H1 (cell line): ENCODE measurements at regions not wholly inside any gene's neighbourhood (a gene's known extent, or its start where the extent isn't known, plus 50 kb on each side); places are given as distances from the start of the nearest gene placed in this dataset.

Source experiments
- CTCF ChIA-PET: fragments of 300-600 bp; sonication (Branson Sonifier 250); formaldehyde crosslinking; loops from one replicate; lab custom pipeline; 2021; ENCODE audit not compliant: partially characterized antibody; lab: Charles Lee
- POLR2A ChIA-PET: fragments of 300-600 bp; sonication (Branson Sonifier 250); formaldehyde crosslinking; loops from one replicate; lab custom pipeline; 2021; ENCODE audit warnings: inconsistent platforms; ENCODE audit not compliant: partially characterized antibody; lab: Charles Lee
- DNase-seq, 2 experiments: peaks; one replicate each; pipeline versions ENCODE4 v3.0.0 to v3.0.0-alpha.2; 2010 to 2022; ENCODE audit warnings: low spot score in 2 of 2, low read depth in 1 of 2, mixed read lengths in 1 of 2
- FAIRE-seq: peaks from 2 replicates; lab custom pipeline; 2011; peaks lifted over from hg19 to GRCh38; lab: Jason Lieb, UNC
- H2AFZ ChIP-seq: 2 replicates; pipeline ENCODE4 v1.8.1; 2012; ENCODE audit warnings: low read length, inconsistent platforms
- H2AK5ac ChIP-seq: 2 replicates; pipeline ENCODE4 v1.6.1; 2013; ENCODE audit warnings: low read depth, low read length
- H2BK120ac ChIP-seq: replicated peaks from 2 replicates; pipeline ENCODE3; 2013; ENCODE audit warnings: low read depth, low read length, inconsistent platforms
- H2BK12ac ChIP-seq: 2 replicates; pipeline ENCODE4 v1.6.1; 2013; ENCODE audit warnings: low read depth, low read length
- H2BK15ac ChIP-seq: 2 replicates; pipeline ENCODE4 v1.6.1; 2013; ENCODE audit warnings: low read length
- H2BK20ac ChIP-seq: 2 replicates; pipeline ENCODE4 v1.6.1; 2013; ENCODE audit warnings: low read length
- H2BK5ac ChIP-seq: 2 replicates; pipeline ENCODE4 v1.6.1; 2013; ENCODE audit warnings: low read depth, low read length
- H3K14ac ChIP-seq: 2 replicates; pipeline ENCODE4 v1.6.1; 2013; ENCODE audit warnings: inconsistent platforms; ENCODE audit not compliant: insufficient read length
- H3K18ac ChIP-seq: 2 replicates; pipeline ENCODE4 v1.6.1; 2013; ENCODE audit warnings: low read length; ENCODE audit errors: extremely low read depth
- H3K23ac ChIP-seq: 2 replicates; pipeline ENCODE4 v1.6.1; 2013; ENCODE audit warnings: inconsistent platforms; ENCODE audit not compliant: insufficient read length
- H3K23me2 ChIP-seq: 2 replicates; pipeline ENCODE4 v1.6.1; 2013; ENCODE audit warnings: low read depth, low read length
- H3K27ac ChIP-seq: 2 replicates; pipeline ENCODE4 v1.6.1; 2011; ENCODE audit warnings: low read depth, low read length, inconsistent platforms
- H3K27me3 ChIP-seq, 4 experiments: replicated peaks in 1 of 4; 1 replicate in 1 of 4; 2 replicates in 3 of 4; pipeline versions ENCODE4 v1.6.1 to v1.8.1; 2011 to 2013; ENCODE audit warnings: low read length in 3 of 4, mild to moderate bottlenecking in 3 of 4, inconsistent platforms in 2 of 4, mixed read lengths in 2 of 4, moderate library complexity in 1 of 4; ENCODE audit not compliant: control insufficient read depth in 3 of 4, insufficient read depth in 3 of 4; ENCODE audit errors: extremely low read depth in 1 of 4
- H3K36me3 ChIP-seq, 4 experiments: 2 replicates each; pipeline versions ENCODE4 v1.6.1 to v1.8.1; 2011 to 2013; ENCODE audit warnings: mild to moderate bottlenecking in 4 of 4, low read length in 3 of 4, moderate library complexity in 2 of 4, control low read depth in 1 of 4, inconsistent platforms in 1 of 4; ENCODE audit not compliant: insufficient read depth in 4 of 4, control insufficient read depth in 2 of 4
- H3K4ac ChIP-seq: replicated peaks from 2 replicates; pipeline ENCODE3; 2013; ENCODE audit warnings: low read length, low read depth, mixed read lengths, inconsistent platforms; ENCODE audit not compliant: insufficient read length
- H3K4me1 ChIP-seq, 4 experiments: replicated peaks in 1 of 4; 1 replicate in 1 of 4; 2 replicates in 3 of 4; pipeline versions ENCODE4 v1.6.1 to v1.8.1; 2011 to 2013; ENCODE audit warnings: low read length in 3 of 4, inconsistent platforms in 2 of 4, mixed read lengths in 1 of 4; ENCODE audit not compliant: insufficient read depth in 4 of 4, control insufficient read depth in 3 of 4
- H3K4me2 ChIP-seq, 2 experiments: 2 replicates each; pipeline versions ENCODE4 v1.6.1 to v1.8.1; 2011 to 2013; ENCODE audit warnings: low read depth in 2 of 2, low read length in 2 of 2, control low read depth in 1 of 2, inconsistent platforms in 1 of 2, mild to moderate bottlenecking in 1 of 2; ENCODE audit not compliant: insufficient read depth in 1 of 2
- H3K4me3 ChIP-seq, 4 experiments: fragments of 200-600, 300-600 bp in 1 of 4; sonication (generic), shearing (Covaris generic), sonication (Bioruptor Twin) in 1 of 4; 2 replicates each; pipeline versions ENCODE4 v1.5.1 to v1.8.1; 2011 to 2016; ENCODE audit warnings: low read length in 4 of 4, low read depth in 3 of 4, control low read depth in 2 of 4, inconsistent platforms in 2 of 4, mild to moderate bottlenecking in 2 of 4, mixed read lengths in 1 of 4, moderate library complexity in 1 of 4; ENCODE audit not compliant: insufficient read depth in 2 of 4; ENCODE audit errors: extremely low read depth in 1 of 4
- H3K56ac ChIP-seq: replicated peaks from 2 replicates; pipeline ENCODE3; 2013; ENCODE audit warnings: low read depth, mild to moderate bottlenecking, mixed read lengths, low read length, inconsistent platforms; ENCODE audit not compliant: insufficient read length
- H3K79me1 ChIP-seq: 2 replicates; pipeline ENCODE4 v1.6.1; 2013; ENCODE audit warnings: low read depth, low read length, control low read depth
- H3K79me2 ChIP-seq, 2 experiments: 2 replicates each; pipeline versions ENCODE4 v1.6.1 to v1.8.1; 2012 to 2013; ENCODE audit warnings: low read length in 2 of 2, mild to moderate bottlenecking in 2 of 2, inconsistent platforms in 1 of 2; ENCODE audit not compliant: insufficient read depth in 2 of 2, control insufficient read depth in 1 of 2
- H3K9ac ChIP-seq, 4 experiments: replicated peaks in 1 of 4; 1 replicate in 1 of 4; 2 replicates in 3 of 4; pipeline versions ENCODE4 v1.6.1 to v1.8.1; 2011 to 2013; ENCODE audit warnings: low read depth in 3 of 4, low read length in 3 of 4, control low read depth in 2 of 4, mild to moderate bottlenecking in 2 of 4, moderate library complexity in 2 of 4, inconsistent platforms in 1 of 4; ENCODE audit errors: extremely low read depth in 1 of 4
- H3K9me3 ChIP-seq, 2 experiments: 2 replicates each; pipeline versions ENCODE4 v1.6.1 to v1.8.1; 2012 to 2013; ENCODE audit warnings: mild to moderate bottlenecking in 2 of 2, moderate library complexity in 2 of 2, control low read depth in 1 of 2, inconsistent platforms in 1 of 2, low read depth in 1 of 2, low read length in 1 of 2, mixed read lengths in 1 of 2; ENCODE audit not compliant: insufficient read depth in 2 of 2
- H4K20me1 ChIP-seq, 2 experiments: replicated peaks in 1 of 2; 2 replicates each; pipeline versions ENCODE3 to v1.8.1; 2011 to 2013; ENCODE audit warnings: inconsistent platforms in 2 of 2, low read length in 2 of 2, mild to moderate bottlenecking in 1 of 2; ENCODE audit not compliant: insufficient read depth in 2 of 2, control insufficient read depth in 1 of 2
- H4K5ac ChIP-seq: 2 replicates; pipeline ENCODE4 v1.6.1; 2013; ENCODE audit warnings: low read length, low read depth, mixed read lengths, inconsistent platforms; ENCODE audit not compliant: insufficient read length
- H4K8ac ChIP-seq: 2 replicates; pipeline ENCODE4 v1.8.0; 2013; ENCODE audit warnings: mild to moderate bottlenecking, moderate library complexity, low read length, inconsistent platforms; ENCODE audit not compliant: insufficient read depth; ENCODE audit errors: extremely low read depth
- H4K91ac ChIP-seq: replicated peaks from 2 replicates; pipeline ENCODE3; 2013; ENCODE audit warnings: low read length, mixed read lengths, inconsistent platforms; ENCODE audit not compliant: insufficient read length
- BRCA1 ChIP-seq: IDR thresholded peaks from 2 replicates; pipeline ENCODE4 v1.6.1; 2012; ENCODE audit warnings: low read depth, low read length, improper control_type of control experiment
- POU5F1 ChIP-seq: IDR thresholded peaks from 2 replicates; pipeline ENCODE4 v1.6.1; 2011; ENCODE audit warnings: low read depth, mild to moderate bottlenecking, low read length, moderate library complexity
- SAP30 ChIP-seq: fragments of 300-600 bp; sonication (generic); IDR thresholded peaks from 2 replicates; pipeline ENCODE4 v1.7.1; 2012; ENCODE audit warnings: low read length, moderate library complexity, mild to moderate bottlenecking, inconsistent platforms; ENCODE audit not compliant: insufficient read depth, insufficient replicate concordance
- WGBS, 2 experiments: shearing (Covaris generic) in 1 of 2; methylation state at CpG; one replicate each; pipeline versions ENCODE4 v1.1.6 to v1.1.7; 2013 to 2015; ENCODE audit warnings: low lambda C conversion rate in 2 of 2, mixed read lengths in 2 of 2, inconsistent platforms in 1 of 2, low coverage in 1 of 2, missing lambda C conversion rate in 1 of 2; ENCODE audit not compliant: insufficient replicate concordance in 2 of 2, insufficient coverage in 1 of 2, insufficient read length in 1 of 2; ENCODE audit errors: extremely low coverage in 1 of 2, missing lambda C conversion rate in 1 of 2; 5-methylcytosine and 5-hydroxymethylcytosine counted together
- TF ChIP-seq, protein P1 (sequence below): IDR thresholded peaks from 2 replicates; pipeline ENCODE4 v1.6.1; 2012; ENCODE audit warnings: inconsistent platforms

DNA sequence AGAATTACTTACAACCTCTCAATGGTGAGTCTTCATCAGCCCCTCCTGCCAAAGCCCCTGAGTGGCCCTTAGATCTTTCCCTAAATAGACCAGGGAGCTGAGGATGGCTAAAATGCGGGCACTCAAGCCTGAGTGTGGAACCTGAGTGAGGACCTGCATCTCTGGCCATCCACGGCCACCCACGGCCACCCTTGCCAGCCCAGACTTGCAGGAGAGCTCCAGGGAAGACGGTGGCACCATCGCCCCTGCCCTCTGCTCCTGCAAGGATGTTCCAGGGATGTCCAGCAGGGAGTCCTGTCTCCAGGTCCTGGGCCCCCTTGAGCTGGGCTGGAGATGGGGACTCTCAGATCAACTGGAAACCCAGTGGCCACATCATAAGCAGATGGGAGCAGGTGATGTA lies 68.2 kb upstream of the OLFM1 start:
- Histone ChIP-seq H2BK12ac (no peak overlapping the region), H2BK20ac (no peak overlapping the region), H3K9me3 (no peaks in the 10 kb centered on the region), H3K18ac (no peak overlapping the region), H2BK15ac (no peak overlapping the region), H3K23ac (no peak overlapping the region), H3K14ac (no peak overlapping the region), H4K91ac (no peak overlapping the region), H2BK120ac (no peak overlapping the region), H2BK5ac (no peak overlapping the region), H3K4me2 (no peak overlapping the region), H4K8ac (no peak overlapping the region), H3K9ac (no peak overlapping the region), H3K36me3 (no peaks in the 10 kb centered on the region), H3K79me1 (0 out of 2 replicates have a peak, but pooled peaks cover 2% of the 10 kb centered on the region), H3K23me2 (no peaks in the 10 kb centered on the region), H3K4me3 (no peak overlapping the region), H2AFZ (no peak overlapping the region), H3K27ac (no peak overlapping the region), H4K5ac (no peak overlapping the region), H3K79me2 (no peaks in the 10 kb centered on the region), H3K4ac (no peak overlapping the region), H3K4me1 (no peaks in the 10 kb centered on the region; a peak in 1 of 7 replicates), H2AK5ac (no peak overlapping the region), H4K20me1 (no peaks in the 10 kb centered on the region), H3K27me3 (no peaks in the 10 kb centered on the region), H3K56ac (no peak overlapping the region)
- CTCF ChIA-PET = interaction anchor here (2.5 kb wide), 1 partner anchor 11 kb away, joined by 8 read pairs; no protein-coding TSS in a partner anchor
- DNase-seq (no peak), FAIRE-seq (no peak)
- POLR2A ChIA-PET = no interaction called here
- TF ChIP-seq SAP30 = no peak
- TF ChIP-seq, protein P1, sequence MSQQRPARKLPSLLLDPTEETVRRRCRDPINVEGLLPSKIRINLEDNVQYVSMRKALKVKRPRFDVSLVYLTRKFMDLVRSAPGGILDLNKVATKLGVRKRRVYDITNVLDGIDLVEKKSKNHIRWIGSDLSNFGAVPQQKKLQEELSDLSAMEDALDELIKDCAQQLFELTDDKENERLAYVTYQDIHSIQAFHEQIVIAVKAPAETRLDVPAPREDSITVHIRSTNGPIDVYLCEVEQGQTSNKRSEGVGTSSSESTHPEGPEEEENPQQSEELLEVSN = no peak
- TF ChIP-seq POU5F1 = no peak
- TF ChIP-seq BRCA1 = no peak
- WGBS, 2 experiments = 94% methylated on average over 5 of the region's 5 CpGs; no CpG with 5 or more reads in 1 of the 2 experiments
